Activated CD8-positive, alpha-beta T cell treated with anti-CD3 and anti-CD28 coated beads for 36 hours (primary cell): ENCODE measurements at regions not wholly inside any gene's neighbourhood (a gene's known extent, or its start where the extent isn't known, plus 50 kb on each side); places are given as distances from the start of the nearest gene placed in this dataset.

Experiments used
- ATAC-seq: fragments of 200-7000 bp; cut with Tn5 transposase; one replicate; pipeline ENCODE4 v1.10.0; 2021; ENCODE audit warnings: mild to moderate bottlenecking, moderate library complexity
- CTCF ChIA-PET: fragments of 350-600 bp; sonication (Branson Sonifier 250); formaldehyde crosslinking; loops from one replicate; lab custom pipeline; 2021; ENCODE audit warnings: antibody characterized with exemption; lab: Charles Lee
- POLR2A ChIA-PET: fragments of 350-600 bp; sonication (Branson Sonifier 250); formaldehyde crosslinking; loops from one replicate; lab custom pipeline; 2021; ENCODE audit warnings: antibody characterized with exemption; lab: Charles Lee
- DNase-seq: peaks from one replicate; pipeline ENCODE4 v3.0.0-alpha.2; 2020
- H3K27ac Mint-ChIP-seq: one replicate; pipeline ENCODE4 v1.8.0; 2021; ENCODE audit warnings: mild to moderate bottlenecking, mixed read lengths
- H3K27me3 Mint-ChIP-seq: one replicate; pipeline ENCODE4 v1.8.0; 2021; ENCODE audit warnings: mixed read lengths
- H3K36me3 Mint-ChIP-seq: one replicate; pipeline ENCODE4 v1.8.0; 2021; ENCODE audit warnings: low read depth, mixed read lengths
- H3K4me1 Mint-ChIP-seq: one replicate; pipeline ENCODE4 v1.8.0; 2021; ENCODE audit warnings: low read depth, mixed read lengths
- H3K4me3 Mint-ChIP-seq: one replicate; pipeline ENCODE4 v1.8.0; 2021; ENCODE audit warnings: mild to moderate bottlenecking, moderate library complexity, mixed read lengths
- H3K9me3 Mint-ChIP-seq: one replicate; pipeline ENCODE4 v1.8.0; 2021; ENCODE audit warnings: mixed read lengths
- intact Hi-C: fragments of 100-400 bp; cut with micrococcal nuclease; formaldehyde crosslinking; loops from one replicate; pipeline ENCODE4 v1.10.0; 2022
- TF ChIP-seq, protein P1 (sequence below): fragments of 200-600 bp; IDR thresholded peaks from one replicate; pipeline ENCODE4 v1.8.0; 2022; ENCODE audit warnings: antibody characterized with exemption, mild to moderate bottlenecking

DNA sequence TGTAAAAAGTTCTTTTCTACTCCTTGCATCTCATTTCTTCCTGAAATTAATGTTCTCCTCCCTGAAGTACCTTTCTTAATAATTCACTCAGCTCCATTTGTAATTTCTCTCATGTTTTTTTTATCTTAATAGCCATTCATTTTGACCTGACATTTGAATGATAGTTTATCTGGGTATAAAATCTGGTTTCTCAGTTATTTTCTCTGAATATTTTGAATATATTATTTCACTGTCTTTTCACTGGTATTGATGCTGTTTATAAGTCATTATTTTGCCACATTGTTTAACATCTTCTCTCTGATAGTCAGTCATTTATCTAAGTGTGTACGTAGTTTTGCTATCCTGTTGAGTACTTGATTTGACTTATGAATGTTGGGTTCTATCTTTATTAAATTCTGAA lies 68.8 kb upstream of the ARHGAP18 start:
- Mint-ChIP-seq H3K4me3 (no peak overlapping the region), H3K4me1 (no peaks in the 10 kb centered on the region), H3K9me3 (peaks cover 14% of the 10 kb centered on the region), H3K27me3 (peaks cover 4% of the 10 kb centered on the region), H3K36me3 (peaks cover 2% of the 10 kb centered on the region), H3K27ac (no peak overlapping the region)
- intact Hi-C loops, result no loop called here
- DNase-seq (no peak), ATAC-seq (no peak)
- ChIA-PET CTCF (interaction anchor here (4.6 kb wide), 1 partner anchor 13 kb away, joined by 42 read pairs; no protein-coding TSS in a partner anchor), POLR2A (no interaction called here)
- TF ChIP-seq, protein P1, sequence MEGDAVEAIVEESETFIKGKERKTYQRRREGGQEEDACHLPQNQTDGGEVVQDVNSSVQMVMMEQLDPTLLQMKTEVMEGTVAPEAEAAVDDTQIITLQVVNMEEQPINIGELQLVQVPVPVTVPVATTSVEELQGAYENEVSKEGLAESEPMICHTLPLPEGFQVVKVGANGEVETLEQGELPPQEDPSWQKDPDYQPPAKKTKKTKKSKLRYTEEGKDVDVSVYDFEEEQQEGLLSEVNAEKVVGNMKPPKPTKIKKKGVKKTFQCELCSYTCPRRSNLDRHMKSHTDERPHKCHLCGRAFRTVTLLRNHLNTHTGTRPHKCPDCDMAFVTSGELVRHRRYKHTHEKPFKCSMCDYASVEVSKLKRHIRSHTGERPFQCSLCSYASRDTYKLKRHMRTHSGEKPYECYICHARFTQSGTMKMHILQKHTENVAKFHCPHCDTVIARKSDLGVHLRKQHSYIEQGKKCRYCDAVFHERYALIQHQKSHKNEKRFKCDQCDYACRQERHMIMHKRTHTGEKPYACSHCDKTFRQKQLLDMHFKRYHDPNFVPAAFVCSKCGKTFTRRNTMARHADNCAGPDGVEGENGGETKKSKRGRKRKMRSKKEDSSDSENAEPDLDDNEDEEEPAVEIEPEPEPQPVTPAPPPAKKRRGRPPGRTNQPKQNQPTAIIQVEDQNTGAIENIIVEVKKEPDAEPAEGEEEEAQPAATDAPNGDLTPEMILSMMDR, result no peak

DNA sequence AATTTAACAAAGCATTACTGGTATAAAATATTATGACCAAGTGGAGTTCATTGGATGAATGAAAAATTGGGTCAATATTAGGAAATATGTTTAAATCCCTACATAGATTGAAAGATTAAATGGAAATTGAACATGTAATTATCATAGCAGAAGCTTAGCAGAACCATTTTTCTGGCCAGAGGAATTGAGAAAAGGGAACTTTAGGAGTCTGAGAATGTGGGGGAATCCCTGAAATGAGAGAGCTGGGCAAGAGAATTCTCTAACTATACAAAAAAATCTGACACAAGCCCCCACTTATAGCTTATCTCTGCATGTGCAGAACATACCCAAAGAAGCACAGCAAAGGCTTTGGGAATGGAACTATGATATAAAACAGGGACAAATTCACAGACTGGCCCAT lies 67.4 kb upstream of the ARHGAP18 start:
- ChIA-PET POLR2A (interaction anchor here (1.2 kb wide), 1 partner anchor 187 kb away, joined by 3 read pairs; no protein-coding TSS in a partner anchor), CTCF (interaction anchor here (1.1 to 4.6 kb wide), 3 partner anchors 12 to 179 kb away, joined by 4 to 42 read pairs (median 24); no protein-coding TSS in a partner anchor)
- no peak for ATAC-seq
- TF ChIP-seq, protein P1, result no peak
- no peak overlapping the region for H3K4me3 Mint-ChIP-seq
- H3K27me3 Mint-ChIP-seq, result no peaks in the 10 kb centered on the region
- H3K27ac Mint-ChIP-seq, result no peak overlapping the region
- intact Hi-C loops, result no loop called here
- DNase-seq, result no peak
- peaks cover 14% of the 10 kb centered on the region for H3K9me3 Mint-ChIP-seq
- no peaks in the 10 kb centered on the region for H3K4me1 Mint-ChIP-seq
- peaks cover 2% of the 10 kb centered on the region for H3K36me3 Mint-ChIP-seq

DNA sequence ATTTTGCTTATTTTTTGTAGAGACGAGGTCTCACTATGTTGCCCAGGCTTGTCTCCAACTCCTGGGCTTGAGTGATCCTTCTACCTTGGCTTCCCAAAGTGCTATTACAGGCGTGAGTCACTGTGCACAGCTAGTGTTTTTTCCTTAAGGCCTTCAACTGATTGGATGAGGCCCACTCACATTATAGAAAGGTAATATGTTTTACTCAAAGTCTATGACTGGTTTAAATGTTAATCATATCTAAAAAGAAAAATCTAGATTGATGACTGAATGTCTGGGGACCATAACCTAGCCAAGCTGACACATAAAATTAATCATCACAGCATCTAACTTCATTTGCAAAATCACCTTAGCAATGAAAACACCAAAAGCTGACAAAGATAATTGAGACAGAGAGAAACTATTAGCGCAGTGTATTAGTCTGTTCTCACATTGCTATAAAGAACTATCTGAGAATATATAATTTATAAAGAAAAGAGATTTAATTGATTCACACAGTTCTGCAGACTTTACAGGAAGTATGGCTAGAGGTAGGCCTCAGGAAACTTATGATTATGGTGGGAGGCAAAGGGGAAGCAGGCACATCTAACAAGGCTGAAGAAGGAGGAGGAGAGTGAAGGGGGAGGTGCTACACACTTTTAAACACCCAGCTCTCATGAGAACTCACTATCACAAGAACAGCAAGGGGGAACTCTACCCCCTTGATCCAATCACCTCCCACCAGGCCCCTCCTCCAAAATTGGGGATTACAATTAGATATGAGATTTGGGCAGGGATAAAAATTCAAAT lies 66.8 kb upstream of the ARHGAP18 start:
- Mint-ChIP-seq H3K27ac (no peak overlapping the region), H3K36me3 (peaks cover 2% of the 10 kb centered on the region), H3K27me3 (no peaks in the 10 kb centered on the region), H3K4me3 (no peak overlapping the region), H3K4me1 (no peaks in the 10 kb centered on the region), H3K9me3 (peaks cover 14% of the 10 kb centered on the region)
- intact Hi-C loops, result no loop called here
- POLR2A ChIA-PET, result interaction anchor here (1.2 kb wide), 1 partner anchor 186 kb away, joined by 3 read pairs; no protein-coding TSS in a partner anchor
- CTCF ChIA-PET, result interaction anchor here (1.1 to 4.6 kb wide), 6 partner anchors 11 to 179 kb away, joined by 4 to 42 read pairs (median 16); no protein-coding TSS in a partner anchor
- no peak for DNase-seq
- TF ChIP-seq, protein P1, result no peak
- no peak for ATAC-seq

DNA sequence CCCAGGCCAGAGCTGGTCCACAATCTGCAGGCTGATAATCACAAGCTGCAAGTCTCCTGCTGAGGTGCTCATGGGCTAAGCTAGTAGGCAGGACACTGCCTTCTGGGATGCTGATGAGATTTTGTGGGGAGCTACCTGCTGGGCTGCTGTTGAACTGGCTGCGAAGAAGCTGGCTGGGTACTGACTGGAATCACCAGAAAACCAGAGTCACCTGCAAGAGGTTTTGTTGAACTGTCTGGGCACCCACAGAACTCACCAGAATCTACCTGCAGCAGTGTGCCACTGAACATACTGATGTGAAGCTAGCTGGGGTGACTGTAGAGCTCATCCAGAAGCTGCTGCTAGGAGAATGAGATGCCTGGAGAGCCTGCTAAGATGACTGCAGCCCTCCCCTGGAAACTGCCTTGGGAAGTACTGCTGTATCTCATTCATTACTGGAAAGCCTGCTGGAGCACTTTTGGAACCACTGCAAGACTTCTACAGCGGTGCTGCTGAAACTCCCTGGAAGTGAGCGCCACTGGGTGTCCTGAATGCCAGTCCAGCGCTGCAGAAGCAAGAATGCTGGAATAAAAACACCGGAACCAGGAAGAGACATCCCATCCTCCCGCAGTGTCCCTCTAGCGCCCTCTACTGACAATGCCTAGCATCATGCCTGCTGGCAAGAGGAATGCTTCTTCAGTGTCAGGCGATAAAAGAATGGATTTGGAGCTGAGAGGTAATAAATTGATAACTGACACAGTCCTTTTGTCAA lies 64.9 kb upstream of the ARHGAP18 start:
- H3K4me3 Mint-ChIP-seq, result no peak overlapping the region
- peaks cover 2% of the 10 kb centered on the region for H3K36me3 Mint-ChIP-seq
- peaks cover 3% of the 10 kb centered on the region for H3K27me3 Mint-ChIP-seq
- H3K9me3 Mint-ChIP-seq, result peaks cover 14% of the 10 kb centered on the region
- CTCF ChIA-PET, result interaction anchor here (0.6 to 4.6 kb wide), 40 partner anchors 8 to 277 kb away, joined by 3 to 42 read pairs (median 3); partner anchors contain the start of gene TMEM244
- TF ChIP-seq, protein P1, result peak; percentile 96
- ATAC-seq (peak; percentile 49), DNase-seq (peak; percentile 61)
- POLR2A ChIA-PET, result no interaction called here
- intact Hi-C loops, result no loop called here
- H3K27ac Mint-ChIP-seq, result no peak overlapping the region
- H3K4me1 Mint-ChIP-seq, result no peaks in the 10 kb centered on the region
